Activated naive CD4-positive, alpha-beta T cell treated with Interleukin-2 at 50 U/mL for 16 hours (primary cell): ENCODE measurements at regions not wholly inside any gene's neighbourhood (a gene's known extent, or its start where the extent isn't known, plus 50 kb on each side); places are given as distances from the start of the nearest gene placed in this dataset.
"Not testable (repeated sequence)": the region's sequence is repeated elsewhere in the genome, so short reads cannot be mapped to it uniquely, and the experiment has no call there.

Source experiments
- DNase-seq: peaks from one replicate; pipeline ENCODE4 v3.0.0-alpha.2; 2020

GRCh38 chr3:177401375-177401774 is 204.1 kb upstream of the TBL1XR1 start:
- DNase-seq, result no peak

GRCh38 chr3:177402533-177402932 is 205.3 kb upstream of the TBL1XR1 start:
- no peak for DNase-seq

DNA sequence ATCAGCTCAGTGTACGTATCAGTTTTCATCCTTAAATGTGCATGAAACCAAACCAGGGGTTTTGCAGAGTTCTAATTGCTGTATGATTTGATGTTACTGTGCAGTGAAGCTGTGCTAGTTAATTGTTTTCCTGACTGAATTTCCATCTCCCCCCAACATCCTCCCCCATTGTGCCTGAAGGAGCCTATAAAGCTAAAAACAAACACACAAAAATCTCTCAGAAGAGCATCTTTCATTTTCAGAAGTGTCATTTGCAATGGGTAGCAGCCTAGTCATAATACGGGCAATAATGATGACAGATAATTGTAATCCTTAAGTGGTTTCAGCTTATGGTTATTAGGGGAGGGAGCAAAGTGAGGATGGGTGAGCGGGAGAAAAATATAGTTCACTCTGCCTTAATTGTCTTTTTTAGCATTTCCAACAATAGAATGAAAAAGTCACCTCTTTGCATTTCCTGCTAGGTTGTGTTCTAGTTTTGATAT is 207.9 kb upstream of the TBL1XR1 start:
- DNase-seq, result no peak

DNA sequence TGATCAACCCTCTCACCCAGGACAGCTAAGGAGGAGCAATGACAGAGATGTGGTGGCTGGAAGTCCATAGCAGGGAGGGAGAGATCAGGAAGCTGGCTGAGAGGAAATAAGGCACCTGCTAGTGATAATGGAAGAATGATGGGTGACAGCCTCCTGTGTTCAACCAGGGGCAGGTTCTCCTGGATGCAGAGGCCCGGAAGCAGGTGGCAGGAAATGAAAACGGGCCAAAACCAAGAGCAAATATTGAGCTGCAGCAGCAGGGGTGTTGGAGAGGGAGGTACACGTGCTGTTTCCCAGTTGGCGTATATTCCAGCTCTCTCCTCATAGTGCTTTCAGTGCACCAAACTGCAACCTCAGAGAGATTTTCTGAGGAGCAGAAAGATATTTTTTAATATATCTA is 213.4 kb upstream of the TBL1XR1 start:
- DNase-seq, result no peak

GRCh38 chr3:177411201-177411600 is 213.9 kb upstream of the TBL1XR1 start:
- DNase-seq, result no peak

- DNase-seq, result not testable (repeated sequence)
Observed at GRCh38 chr3:177412677-177413170, 215.4 kb upstream of the TBL1XR1 start.

DNA sequence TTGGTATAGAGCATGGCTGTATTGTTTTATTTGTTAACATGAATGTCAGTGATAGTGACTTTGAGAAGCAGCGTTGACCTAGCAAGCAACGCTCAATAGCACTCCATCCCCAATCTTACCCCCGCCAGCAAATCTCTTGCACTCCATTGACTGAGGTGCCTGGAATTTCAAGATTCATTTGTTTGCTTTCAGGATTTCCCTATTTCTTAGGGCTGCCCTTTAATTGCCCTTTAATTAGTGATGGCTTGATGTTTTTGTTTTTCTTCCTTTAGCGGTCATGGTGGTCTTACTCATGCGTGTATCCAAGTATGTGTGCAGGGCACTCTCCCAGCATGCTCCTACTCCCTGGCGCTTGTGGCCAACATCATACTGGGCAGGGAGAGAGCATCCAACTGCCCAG is 216.8 kb upstream of the TBL1XR1 start:
- DNase-seq, result no peak

- DNase-seq, result no peak
Observed at GRCh38 chr3:177418787-177419186, 221.5 kb upstream of the TBL1XR1 start.

GRCh38 chr3:177419904-177420601 is 222.8 kb upstream of the TBL1XR1 start:
- no peak for DNase-seq

- no peak for DNase-seq
Observed at GRCh38 chr3:177420651-177421480, 223.6 kb upstream of the TBL1XR1 start.

DNA sequence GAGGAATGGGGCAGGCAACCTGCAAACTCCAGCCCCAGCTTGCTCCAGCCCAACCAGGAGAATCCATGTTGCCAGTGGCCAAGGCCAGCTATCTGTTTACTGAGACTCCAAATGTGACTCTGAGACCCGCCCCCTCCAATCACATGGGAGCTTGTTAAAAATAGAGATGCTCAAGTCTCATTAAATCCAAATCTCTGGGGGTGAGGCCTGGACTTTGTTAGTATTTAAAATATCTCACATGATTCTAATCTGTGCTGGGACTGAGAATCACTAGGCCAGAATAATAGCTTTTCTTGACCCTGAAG is 224.2 kb upstream of the TBL1XR1 start:
- DNase-seq, result no peak

- DNase-seq, result no peak
Observed at GRCh38 chr3:177424521-177424920, 227.2 kb upstream of the TBL1XR1 start.

GRCh38 chr3:177425042-177425441 is 227.8 kb upstream of the TBL1XR1 start:
- DNase-seq, result no peak

- DNase-seq, result no peak
Observed at GRCh38 chr3:177426106-177426877, 229.0 kb upstream of the TBL1XR1 start.

- peak; percentile 66 for DNase-seq
Observed at GRCh38 chr3:177426878-177427495, 229.7 kb upstream of the TBL1XR1 start.

DNA sequence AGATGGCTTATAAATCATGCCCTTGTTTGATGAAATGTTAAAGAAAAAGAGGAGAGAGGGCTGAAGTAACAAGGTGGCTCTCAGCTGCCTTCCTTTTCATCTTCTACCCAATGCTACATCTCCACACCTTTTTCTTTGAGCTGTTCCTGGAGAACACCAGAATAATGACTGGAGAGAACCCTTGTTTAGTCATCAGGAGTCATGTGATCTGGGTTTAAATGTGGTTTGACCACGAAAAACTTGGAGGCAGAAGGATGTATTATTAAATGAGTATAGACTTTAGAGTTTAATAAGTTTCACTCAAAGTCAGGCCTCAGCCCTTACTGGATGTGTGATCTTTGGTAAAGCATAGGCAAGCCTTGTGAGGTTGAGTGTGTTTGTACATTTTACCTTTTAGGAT is 230.3 kb upstream of the TBL1XR1 start:
- no peak for DNase-seq

DNA sequence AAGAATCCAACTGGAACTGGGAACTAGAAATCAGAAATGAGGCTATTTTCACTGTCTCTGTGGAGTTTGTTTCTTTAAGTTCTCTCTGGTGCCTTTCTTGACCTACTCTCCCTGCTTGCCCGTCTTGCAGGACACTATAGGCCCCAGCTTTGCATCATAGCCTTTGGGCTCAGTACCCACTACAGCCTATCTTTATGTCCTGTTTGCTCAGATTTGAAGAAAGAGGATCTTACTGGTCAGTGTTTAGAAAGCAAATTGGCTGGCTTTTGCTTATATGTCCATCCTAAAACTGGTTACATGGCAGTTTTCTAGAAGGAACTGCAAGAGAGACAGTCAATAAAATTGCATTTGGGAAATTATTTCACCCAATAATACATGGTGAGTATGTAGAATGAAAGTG is 231.8 kb upstream of the TBL1XR1 start:
- no peak for DNase-seq

- DNase-seq, result no peak
Observed at GRCh38 chr3:177429771-177430170, 232.5 kb upstream of the TBL1XR1 start.

- no peak for DNase-seq
Observed at GRCh38 chr3:177430653-177431052, 233.4 kb upstream of the TBL1XR1 start.

- no peak for DNase-seq
Observed at GRCh38 chr3:177431525-177432176, 234.4 kb upstream of the TBL1XR1 start.

DNA sequence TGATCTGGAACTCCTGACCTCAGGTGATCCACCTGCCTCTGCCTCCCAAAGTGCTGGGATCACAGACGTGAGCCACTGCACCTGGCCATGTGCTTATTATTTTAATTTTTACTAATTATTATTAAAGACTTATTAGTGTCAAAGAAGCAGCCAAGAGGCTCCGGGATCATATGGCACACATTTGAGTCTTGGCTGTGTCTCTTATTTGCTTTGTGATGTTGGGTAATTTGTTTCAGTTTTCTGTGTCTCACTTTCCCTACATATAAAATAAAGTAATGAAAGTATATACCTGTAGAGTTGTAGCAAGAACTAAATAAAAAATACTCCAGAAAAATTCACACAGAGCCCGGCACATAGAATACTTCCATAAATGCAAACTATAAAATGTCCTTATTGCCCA is 238.0 kb upstream of the TBL1XR1 start:
- no peak for DNase-seq
